Endothelial cell of hepatic sinusoid (primary cell): ENCODE measurements at regions not wholly inside any gene's neighbourhood (a gene's known extent, or its start where the extent isn't known, plus 50 kb on each side); places are given as distances from the start of the nearest gene placed in this dataset.

Source experiments
- in situ Hi-C: cut with HindIII; loops from 2 replicates; pipeline ENCODE4 v1.10.0; 2017; ENCODE audit warnings: low sequenced_read_pairs

- in situ Hi-C loops, result loop anchor here (5.0 kb wide), 2 partner anchors 87 to 247 kb away; no protein-coding TSS in a partner anchor
These were observed 158.2 kb upstream of the TSC22D2 start for GRCh38 chr3:150249779-150250470.

GRCh38 chr3:150248888-150249681 lies 159.0 kb upstream of the TSC22D2 start:
- in situ Hi-C loops, result no loop called here

GRCh38 chr3:150248116-150248887 lies 159.8 kb upstream of the TSC22D2 start:
- in situ Hi-C loops, result no loop called here

- in situ Hi-C loops, result no loop called here
These were observed 160.7 kb upstream of the TSC22D2 start for GRCh38 chr3:150247441-150247840.

GRCh38 chr3:150243466-150243865 lies 164.6 kb upstream of the TSC22D2 start:
- in situ Hi-C loops, result no loop called here

GRCh38 chr3:150242220-150242936 lies 165.7 kb upstream of the TSC22D2 start:
- in situ Hi-C loops, result no loop called here

GRCh38 chr3:150240891-150241290 lies 167.2 kb upstream of the TSC22D2 start:
- in situ Hi-C loops, result no loop called here

GRCh38 chr3:150239766-150240165 lies 168.3 kb upstream of the TSC22D2 start:
- in situ Hi-C loops, result no loop called here

GRCh38 chr3:150238995-150239619 lies 169.0 kb upstream of the TSC22D2 start:
- in situ Hi-C loops, result no loop called here

- in situ Hi-C loops, result no loop called here
These were observed 169.9 kb upstream of the TSC22D2 start for GRCh38 chr3:150238048-150238802.

GRCh38 chr3:150237490-150237889 lies 170.6 kb upstream of the TSC22D2 start:
- in situ Hi-C loops, result no loop called here

GRCh38 chr3:150236316-150237082 lies 171.6 kb upstream of the TSC22D2 start:
- in situ Hi-C loops, result no loop called here

GRCh38 chr3:150235799-150236198 lies 172.3 kb upstream of the TSC22D2 start:
- in situ Hi-C loops, result no loop called here

GRCh38 chr3:150232992-150233451 lies 175.1 kb upstream of the TSC22D2 start:
- in situ Hi-C loops, result no loop called here

- in situ Hi-C loops, result no loop called here
These were observed 178.1 kb upstream of the TSC22D2 start for GRCh38 chr3:150230037-150230436.

- in situ Hi-C loops, result loop anchor here (5.0 kb wide), 1 partner anchor 184 kb away; no protein-coding TSS in a partner anchor
These were observed 179.5 kb upstream of the TSC22D2 start for GRCh38 chr3:150228626-150229025.

GRCh38 chr3:150227839-150228238 lies 180.3 kb upstream of the TSC22D2 start:
- in situ Hi-C loops, result loop anchor here (5.0 kb wide), 1 partner anchor 184 kb away; no protein-coding TSS in a partner anchor

- in situ Hi-C loops, result loop anchor here (5.0 kb wide), 1 partner anchor 186 kb away; no protein-coding TSS in a partner anchor
These were observed 182.1 kb upstream of the TSC22D2 start for GRCh38 chr3:150225986-150226385.

GRCh38 chr3:150223558-150223957 lies 184.5 kb upstream of the TSC22D2 start:
- in situ Hi-C loops, result no loop called here
